H1 (cell line): ENCODE measurements at regions not wholly inside any gene's neighbourhood (a gene's known extent, or its start where the extent isn't known, plus 50 kb on each side); places are given as distances from the start of the nearest gene placed in this dataset.

Experiments used
- CTCF ChIA-PET: fragments of 300-600 bp; sonication (Branson Sonifier 250); formaldehyde crosslinking; loops from one replicate; lab custom pipeline; 2021; ENCODE audit not compliant: partially characterized antibody; lab: Charles Lee
- POLR2A ChIA-PET: fragments of 300-600 bp; sonication (Branson Sonifier 250); formaldehyde crosslinking; loops from one replicate; lab custom pipeline; 2021; ENCODE audit warnings: inconsistent platforms; ENCODE audit not compliant: partially characterized antibody; lab: Charles Lee
- DNase-seq, 2 experiments: peaks; one replicate each; pipeline versions ENCODE4 v3.0.0 to v3.0.0-alpha.2; 2010 to 2022; ENCODE audit warnings: low spot score in 2 of 2, low read depth in 1 of 2, mixed read lengths in 1 of 2
- FAIRE-seq: peaks from 2 replicates; lab custom pipeline; 2011; peaks lifted over from hg19 to GRCh38; lab: Jason Lieb, UNC
- H2AFZ ChIP-seq: 2 replicates; pipeline ENCODE4 v1.8.1; 2012; ENCODE audit warnings: low read length, inconsistent platforms
- H2AK5ac ChIP-seq: 2 replicates; pipeline ENCODE4 v1.6.1; 2013; ENCODE audit warnings: low read depth, low read length
- H2BK120ac ChIP-seq: replicated peaks from 2 replicates; pipeline ENCODE3; 2013; ENCODE audit warnings: low read depth, low read length, inconsistent platforms
- H2BK12ac ChIP-seq: 2 replicates; pipeline ENCODE4 v1.6.1; 2013; ENCODE audit warnings: low read depth, low read length
- H2BK15ac ChIP-seq: 2 replicates; pipeline ENCODE4 v1.6.1; 2013; ENCODE audit warnings: low read length
- H2BK20ac ChIP-seq: 2 replicates; pipeline ENCODE4 v1.6.1; 2013; ENCODE audit warnings: low read length
- H2BK5ac ChIP-seq: 2 replicates; pipeline ENCODE4 v1.6.1; 2013; ENCODE audit warnings: low read depth, low read length
- H3K14ac ChIP-seq: 2 replicates; pipeline ENCODE4 v1.6.1; 2013; ENCODE audit warnings: inconsistent platforms; ENCODE audit not compliant: insufficient read length
- H3K18ac ChIP-seq: 2 replicates; pipeline ENCODE4 v1.6.1; 2013; ENCODE audit warnings: low read length; ENCODE audit errors: extremely low read depth
- H3K23ac ChIP-seq: 2 replicates; pipeline ENCODE4 v1.6.1; 2013; ENCODE audit warnings: inconsistent platforms; ENCODE audit not compliant: insufficient read length
- H3K23me2 ChIP-seq: 2 replicates; pipeline ENCODE4 v1.6.1; 2013; ENCODE audit warnings: low read depth, low read length
- H3K27ac ChIP-seq: 2 replicates; pipeline ENCODE4 v1.6.1; 2011; ENCODE audit warnings: low read depth, low read length, inconsistent platforms
- H3K27me3 ChIP-seq, 4 experiments: replicated peaks in 1 of 4; 1 replicate in 1 of 4; 2 replicates in 3 of 4; pipeline versions ENCODE4 v1.6.1 to v1.8.1; 2011 to 2013; ENCODE audit warnings: low read length in 3 of 4, mild to moderate bottlenecking in 3 of 4, inconsistent platforms in 2 of 4, mixed read lengths in 2 of 4, moderate library complexity in 1 of 4; ENCODE audit not compliant: control insufficient read depth in 3 of 4, insufficient read depth in 3 of 4; ENCODE audit errors: extremely low read depth in 1 of 4
- H3K36me3 ChIP-seq, 4 experiments: 2 replicates each; pipeline versions ENCODE4 v1.6.1 to v1.8.1; 2011 to 2013; ENCODE audit warnings: mild to moderate bottlenecking in 4 of 4, low read length in 3 of 4, moderate library complexity in 2 of 4, control low read depth in 1 of 4, inconsistent platforms in 1 of 4; ENCODE audit not compliant: insufficient read depth in 4 of 4, control insufficient read depth in 2 of 4
- H3K4ac ChIP-seq: replicated peaks from 2 replicates; pipeline ENCODE3; 2013; ENCODE audit warnings: low read length, low read depth, mixed read lengths, inconsistent platforms; ENCODE audit not compliant: insufficient read length
- H3K4me1 ChIP-seq, 4 experiments: replicated peaks in 1 of 4; 1 replicate in 1 of 4; 2 replicates in 3 of 4; pipeline versions ENCODE4 v1.6.1 to v1.8.1; 2011 to 2013; ENCODE audit warnings: low read length in 3 of 4, inconsistent platforms in 2 of 4, mixed read lengths in 1 of 4; ENCODE audit not compliant: insufficient read depth in 4 of 4, control insufficient read depth in 3 of 4
- H3K4me2 ChIP-seq, 2 experiments: 2 replicates each; pipeline versions ENCODE4 v1.6.1 to v1.8.1; 2011 to 2013; ENCODE audit warnings: low read depth in 2 of 2, low read length in 2 of 2, control low read depth in 1 of 2, inconsistent platforms in 1 of 2, mild to moderate bottlenecking in 1 of 2; ENCODE audit not compliant: insufficient read depth in 1 of 2
- H3K4me3 ChIP-seq, 4 experiments: fragments of 200-600, 300-600 bp in 1 of 4; sonication (generic), shearing (Covaris generic), sonication (Bioruptor Twin) in 1 of 4; 2 replicates each; pipeline versions ENCODE4 v1.5.1 to v1.8.1; 2011 to 2016; ENCODE audit warnings: low read length in 4 of 4, low read depth in 3 of 4, control low read depth in 2 of 4, inconsistent platforms in 2 of 4, mild to moderate bottlenecking in 2 of 4, mixed read lengths in 1 of 4, moderate library complexity in 1 of 4; ENCODE audit not compliant: insufficient read depth in 2 of 4; ENCODE audit errors: extremely low read depth in 1 of 4
- H3K56ac ChIP-seq: replicated peaks from 2 replicates; pipeline ENCODE3; 2013; ENCODE audit warnings: low read depth, mild to moderate bottlenecking, mixed read lengths, low read length, inconsistent platforms; ENCODE audit not compliant: insufficient read length
- H3K79me1 ChIP-seq: 2 replicates; pipeline ENCODE4 v1.6.1; 2013; ENCODE audit warnings: low read depth, low read length, control low read depth
- H3K79me2 ChIP-seq, 2 experiments: 2 replicates each; pipeline versions ENCODE4 v1.6.1 to v1.8.1; 2012 to 2013; ENCODE audit warnings: low read length in 2 of 2, mild to moderate bottlenecking in 2 of 2, inconsistent platforms in 1 of 2; ENCODE audit not compliant: insufficient read depth in 2 of 2, control insufficient read depth in 1 of 2
- H3K9ac ChIP-seq, 4 experiments: replicated peaks in 1 of 4; 1 replicate in 1 of 4; 2 replicates in 3 of 4; pipeline versions ENCODE4 v1.6.1 to v1.8.1; 2011 to 2013; ENCODE audit warnings: low read depth in 3 of 4, low read length in 3 of 4, control low read depth in 2 of 4, mild to moderate bottlenecking in 2 of 4, moderate library complexity in 2 of 4, inconsistent platforms in 1 of 4; ENCODE audit errors: extremely low read depth in 1 of 4
- H3K9me3 ChIP-seq, 2 experiments: 2 replicates each; pipeline versions ENCODE4 v1.6.1 to v1.8.1; 2012 to 2013; ENCODE audit warnings: mild to moderate bottlenecking in 2 of 2, moderate library complexity in 2 of 2, control low read depth in 1 of 2, inconsistent platforms in 1 of 2, low read depth in 1 of 2, low read length in 1 of 2, mixed read lengths in 1 of 2; ENCODE audit not compliant: insufficient read depth in 2 of 2
- H4K20me1 ChIP-seq, 2 experiments: replicated peaks in 1 of 2; 2 replicates each; pipeline versions ENCODE3 to v1.8.1; 2011 to 2013; ENCODE audit warnings: inconsistent platforms in 2 of 2, low read length in 2 of 2, mild to moderate bottlenecking in 1 of 2; ENCODE audit not compliant: insufficient read depth in 2 of 2, control insufficient read depth in 1 of 2
- H4K5ac ChIP-seq: 2 replicates; pipeline ENCODE4 v1.6.1; 2013; ENCODE audit warnings: low read length, low read depth, mixed read lengths, inconsistent platforms; ENCODE audit not compliant: insufficient read length
- H4K8ac ChIP-seq: 2 replicates; pipeline ENCODE4 v1.8.0; 2013; ENCODE audit warnings: mild to moderate bottlenecking, moderate library complexity, low read length, inconsistent platforms; ENCODE audit not compliant: insufficient read depth; ENCODE audit errors: extremely low read depth
- H4K91ac ChIP-seq: replicated peaks from 2 replicates; pipeline ENCODE3; 2013; ENCODE audit warnings: low read length, mixed read lengths, inconsistent platforms; ENCODE audit not compliant: insufficient read length
- BRCA1 ChIP-seq: IDR thresholded peaks from 2 replicates; pipeline ENCODE4 v1.6.1; 2012; ENCODE audit warnings: low read depth, low read length, improper control_type of control experiment
- CBX5 ChIP-seq: fragments of 300-800, 300-1000 bp; sonication (generic); IDR thresholded peaks from 2 replicates; pipeline ENCODE4 v1.7.1; 2016; ENCODE audit warnings: antibody characterized with exemption, low read length, low read depth
- CHD1 ChIP-seq: IDR thresholded peaks from 2 replicates; pipeline ENCODE4 v1.6.1; 2012; ENCODE audit warnings: low read depth, low read length, improper control_type of control experiment
- GTF2F1 ChIP-seq: IDR thresholded peaks from 2 replicates; pipeline ENCODE4 v1.6.1; 2012; ENCODE audit warnings: low read depth, low read length, improper control_type of control experiment, borderline replicate concordance
- KDM1A ChIP-seq: fragments of 200-600, 300-600 bp; sonication (generic); IDR thresholded peaks from 2 replicates; pipeline ENCODE4 v1.7.1; 2016; ENCODE audit warnings: mild to moderate bottlenecking, low read length, borderline replicate concordance
- PHF8 ChIP-seq: fragments of 200-600 bp; sonication (generic); conservative IDR thresholded peaks from 2 replicates; pipeline ENCODE4 v1.7.1; 2012; ENCODE audit warnings: low read depth, mild to moderate bottlenecking, inconsistent platforms, low read length, moderate library complexity
- RBBP5 ChIP-seq: IDR thresholded peaks from 2 replicates; pipeline ENCODE4 v1.7.1; 2012; ENCODE audit warnings: low read depth, mild to moderate bottlenecking, inconsistent platforms, low read length, moderate library complexity, borderline replicate concordance
- RFX5 ChIP-seq: IDR thresholded peaks from 2 replicates; pipeline ENCODE4 v1.6.1; 2011; ENCODE audit warnings: low read depth, low read length, improper control_type of control experiment, borderline replicate concordance
- SAP30 ChIP-seq: fragments of 300-600 bp; sonication (generic); IDR thresholded peaks from 2 replicates; pipeline ENCODE4 v1.7.1; 2012; ENCODE audit warnings: low read length, moderate library complexity, mild to moderate bottlenecking, inconsistent platforms; ENCODE audit not compliant: insufficient read depth, insufficient replicate concordance
- SIN3A ChIP-seq, 2 experiments: IDR thresholded peaks in 1 of 2; conservative IDR thresholded peaks in 1 of 2; 2 replicates each; pipeline ENCODE4 v1.6.1; 2011 to 2012; ENCODE audit warnings: low read length in 2 of 2, improper control_type of control experiment in 1 of 2, low read depth in 1 of 2, mild to moderate bottlenecking in 1 of 2
- SIRT6 ChIP-seq: IDR thresholded peaks from one replicate; pipeline ENCODE4 v1.7.1; 2012; ENCODE audit warnings: low read length, inconsistent platforms
- WGBS, 2 experiments: shearing (Covaris generic) in 1 of 2; methylation state at CpG; one replicate each; pipeline versions ENCODE4 v1.1.6 to v1.1.7; 2013 to 2015; ENCODE audit warnings: low lambda C conversion rate in 2 of 2, mixed read lengths in 2 of 2, inconsistent platforms in 1 of 2, low coverage in 1 of 2, missing lambda C conversion rate in 1 of 2; ENCODE audit not compliant: insufficient replicate concordance in 2 of 2, insufficient coverage in 1 of 2, insufficient read length in 1 of 2; ENCODE audit errors: extremely low coverage in 1 of 2, missing lambda C conversion rate in 1 of 2; 5-methylcytosine and 5-hydroxymethylcytosine counted together

DNA sequence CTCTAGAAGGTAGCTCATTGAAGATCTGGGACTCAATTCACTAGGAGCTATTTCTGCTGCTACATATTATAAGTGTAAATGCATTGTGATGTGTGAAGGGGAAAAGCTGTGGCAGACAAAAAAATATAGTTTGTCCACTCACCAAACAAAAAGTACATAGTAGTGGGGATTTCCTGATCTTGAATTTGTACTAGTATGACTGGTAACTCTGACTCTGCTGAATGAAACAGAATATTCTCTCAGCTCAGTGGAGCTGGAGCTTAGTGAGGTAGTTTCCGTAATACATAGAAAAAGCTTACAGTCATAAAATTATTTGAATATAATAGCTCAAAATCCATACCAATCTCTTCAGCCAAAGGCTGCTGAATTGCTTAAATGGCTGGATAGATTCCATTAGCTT is 455.6 kb upstream of the CD180 start:
- Histone ChIP-seq H3K4me1 (0 out of 7 replicates have a peak, but pooled peaks cover 0 to 3% (median 0%) of the 10 kb centered on the region in 4 experiments), H3K36me3 (no peaks in the 10 kb centered on the region), H4K8ac (no peak overlapping the region), H3K27ac (no peak overlapping the region), H2AK5ac (no peak overlapping the region), H4K91ac (no peak overlapping the region), H4K20me1 (no peaks in the 10 kb centered on the region), H3K79me1 (no peaks in the 10 kb centered on the region), H3K23ac (no peak overlapping the region), H4K5ac (no peak overlapping the region), H2BK12ac (no peak overlapping the region), H2BK120ac (no peak overlapping the region), H3K4me2 (no peak overlapping the region), H3K4ac (no peak overlapping the region), H2BK5ac (no peak overlapping the region), H3K27me3 (no peaks in the 10 kb centered on the region), H3K56ac (no peak overlapping the region), H3K9me3 (no peaks in the 10 kb centered on the region), H2BK15ac (no peak overlapping the region), H3K79me2 (no peaks in the 10 kb centered on the region), H3K14ac (no peak overlapping the region), H3K23me2 (no peaks in the 10 kb centered on the region), H3K18ac (no peak overlapping the region), H3K9ac (no peak overlapping the region), H2BK20ac (no peak overlapping the region), H2AFZ (no peak overlapping the region), H3K4me3 (no peak overlapping the region)
- POLR2A ChIA-PET = no interaction called here
- CTCF ChIA-PET = no interaction called here
- 69% methylated on average over 1 of the region's 1 CpG; no CpG with 5 or more reads in 1 of the 2 experiments for WGBS, 2 experiments
- no peak for DNase-seq
- no peak for TF ChIP-seq KDM1A
- TF ChIP-seq BRCA1 = no peak
- no peak for TF ChIP-seq PHF8
- no peak for TF ChIP-seq SIRT6
- no peak for TF ChIP-seq RBBP5
- TF ChIP-seq CBX5 = no peak
- no peak for TF ChIP-seq RFX5
- no peak for TF ChIP-seq SIN3A (conservative IDR thresholded peaks at IDR 0.05 in 1 of 2, IDR thresholded peaks at IDR 0.05 in 1 of 2; ENCODE audit: low read depth in 1 of 2, low read length in 2 of 2)
- no peak for TF ChIP-seq SAP30
- TF ChIP-seq CHD1 = no peak
- no peak for TF ChIP-seq GTF2F1
- no peak for FAIRE-seq
